ENCODE measurements at regions not wholly inside any gene's neighbourhood (a gene's known extent, or its start where the extent isn't known, plus 50 kb on each side); places are given as distances from the start of the nearest gene placed in this dataset.

DNA sequence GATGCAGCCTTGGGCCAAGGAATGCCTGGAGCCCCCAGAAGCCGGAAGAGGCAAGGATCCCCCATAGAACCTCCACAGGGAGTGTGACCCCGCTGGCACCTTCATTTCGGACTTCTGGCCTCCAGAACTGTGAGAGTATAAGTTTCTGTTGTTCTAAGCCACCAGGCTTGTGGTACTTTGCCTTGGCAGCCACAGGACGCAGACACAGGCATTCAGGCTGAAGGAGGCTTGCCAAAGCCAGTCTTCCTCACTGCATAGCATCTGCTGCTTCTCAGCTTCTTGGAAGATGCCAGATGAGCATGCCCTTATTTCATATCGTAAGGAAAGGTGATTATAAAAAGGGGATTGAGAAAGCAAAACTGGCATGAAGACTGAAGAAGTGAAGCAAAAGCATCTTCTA, 61.1 kb upstream of the TAS2R1 start:
- TF ChIP-seq ARNTL (CRISPR knock-in tag; IDR thresholded peaks at IDR 0.05; ENCODE audit: borderline replicate concordance, low read depth) (no peak), TOX (CRISPR knock-in tag; IDR thresholded peaks at IDR 0.05; ENCODE audit: borderline replicate concordance) (no peak), ESRRG (CRISPR knock-in tag; IDR thresholded peaks at IDR 0.05) (no peak), ZFP3 (CRISPR knock-in tag; IDR thresholded peaks at IDR 0.05) (no peak), SNAI2 (CRISPR knock-in tag; IDR thresholded peaks at IDR 0.05) (no peak), ZC3H10 (CRISPR knock-in tag; IDR thresholded peaks at IDR 0.05) (no peak), PPARA (CRISPR knock-in tag; IDR thresholded peaks at IDR 0.05; ENCODE audit: borderline replicate concordance) (no peak), RARB (CRISPR knock-in tag; IDR thresholded peaks at IDR 0.05) (no peak), BACH2 (CRISPR knock-in tag; IDR thresholded peaks at IDR 0.05; ENCODE audit: borderline replicate concordance) (no peak), ZNF8 (CRISPR knock-in tag; IDR thresholded peaks at IDR 0.05) (no peak), OSR1 (CRISPR knock-in tag; IDR thresholded peaks at IDR 0.05) (no peak), CSDC2 (CRISPR knock-in tag; IDR thresholded peaks at IDR 0.05) (no peak), ZNF565 (CRISPR knock-in tag; conservative IDR thresholded peaks at IDR 0.05; ENCODE audit: low read depth) (no peak), ISL1 (CRISPR knock-in tag; IDR thresholded peaks at IDR 0.05) (no peak), TCF4 (CRISPR knock-in tag; IDR thresholded peaks at IDR 0.05; ENCODE audit: borderline replicate concordance) (no peak), ZFP30 (CRISPR knock-in tag; IDR thresholded peaks at IDR 0.05) (no peak)
- TF ChIP-seq, protein P1, sequence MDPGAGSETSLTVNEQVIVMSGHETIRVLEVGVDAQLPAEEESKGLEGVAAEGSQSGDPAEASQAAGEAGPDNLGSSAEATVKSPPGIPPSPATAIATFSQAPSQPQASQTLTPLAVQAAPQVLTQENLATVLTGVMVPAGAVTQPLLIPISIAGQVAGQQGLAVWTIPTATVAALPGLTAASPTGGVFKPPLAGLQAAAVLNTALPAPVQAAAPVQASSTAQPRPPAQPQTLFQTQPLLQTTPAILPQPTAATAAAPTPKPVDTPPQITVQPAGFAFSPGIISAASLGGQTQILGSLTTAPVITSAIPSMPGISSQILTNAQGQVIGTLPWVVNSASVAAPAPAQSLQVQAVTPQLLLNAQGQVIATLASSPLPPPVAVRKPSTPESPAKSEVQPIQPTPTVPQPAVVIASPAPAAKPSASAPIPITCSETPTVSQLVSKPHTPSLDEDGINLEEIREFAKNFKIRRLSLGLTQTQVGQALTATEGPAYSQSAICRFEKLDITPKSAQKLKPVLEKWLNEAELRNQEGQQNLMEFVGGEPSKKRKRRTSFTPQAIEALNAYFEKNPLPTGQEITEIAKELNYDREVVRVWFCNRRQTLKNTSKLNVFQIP (CRISPR knock-in tag; IDR thresholded peaks at IDR 0.05; ENCODE audit: borderline replicate concordance, low read depth) = no peak
- TF ChIP-seq, protein P2, sequence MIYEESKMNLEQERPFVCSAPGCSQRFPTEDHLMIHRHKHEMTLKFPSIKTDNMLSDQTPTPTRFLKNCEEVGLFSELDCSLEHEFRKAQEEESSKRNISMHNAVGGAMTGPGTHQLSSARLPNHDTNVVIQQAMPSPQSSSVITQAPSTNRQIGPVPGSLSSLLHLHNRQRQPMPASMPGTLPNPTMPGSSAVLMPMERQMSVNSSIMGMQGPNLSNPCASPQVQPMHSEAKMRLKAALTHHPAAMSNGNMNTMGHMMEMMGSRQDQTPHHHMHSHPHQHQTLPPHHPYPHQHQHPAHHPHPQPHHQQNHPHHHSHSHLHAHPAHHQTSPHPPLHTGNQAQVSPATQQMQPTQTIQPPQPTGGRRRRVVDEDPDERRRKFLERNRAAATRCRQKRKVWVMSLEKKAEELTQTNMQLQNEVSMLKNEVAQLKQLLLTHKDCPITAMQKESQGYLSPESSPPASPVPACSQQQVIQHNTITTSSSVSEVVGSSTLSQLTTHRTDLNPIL (CRISPR knock-in tag; IDR thresholded peaks at IDR 0.05; ENCODE audit: low read depth) = no peak

DNA sequence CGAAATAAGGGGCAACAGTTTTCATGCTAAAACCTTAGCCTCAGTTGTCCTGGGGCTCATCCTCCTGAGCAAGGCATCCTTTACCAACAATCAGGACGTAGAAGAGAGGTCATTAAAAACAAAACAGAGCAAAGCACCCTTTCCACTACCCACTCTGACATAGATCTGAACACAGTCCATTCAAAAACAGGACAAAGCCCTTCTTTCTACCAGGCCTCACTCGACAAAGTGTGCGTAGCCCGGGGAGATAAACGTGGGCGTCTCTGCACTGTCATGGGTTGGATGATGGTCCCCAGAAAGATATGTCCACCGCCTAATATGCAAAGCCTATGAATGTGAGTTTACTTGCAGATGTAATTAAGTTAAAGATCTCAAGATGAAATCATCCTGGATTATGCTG, 60.6 kb upstream of the TAS2R1 start:
- TF ChIP-seq OSR1 (CRISPR knock-in tag; IDR thresholded peaks at IDR 0.05) (no peak), ZFP3 (CRISPR knock-in tag; IDR thresholded peaks at IDR 0.05) (no peak), TOX (CRISPR knock-in tag; IDR thresholded peaks at IDR 0.05; ENCODE audit: borderline replicate concordance) (no peak), SNAI2 (CRISPR knock-in tag; IDR thresholded peaks at IDR 0.05) (no peak), ZNF8 (CRISPR knock-in tag; IDR thresholded peaks at IDR 0.05) (no peak), ESRRG (CRISPR knock-in tag; IDR thresholded peaks at IDR 0.05) (no peak), ZFP30 (CRISPR knock-in tag; IDR thresholded peaks at IDR 0.05) (no peak), ZNF565 (CRISPR knock-in tag; conservative IDR thresholded peaks at IDR 0.05; ENCODE audit: low read depth) (no peak), PPARA (CRISPR knock-in tag; IDR thresholded peaks at IDR 0.05; ENCODE audit: borderline replicate concordance) (no peak), GLIS3 (CRISPR knock-in tag; IDR thresholded peaks at IDR 0.05) (no peak), ZNF70 (CRISPR knock-in tag; IDR thresholded peaks at IDR 0.05) (no peak)
- TF ChIP-seq, protein P3, sequence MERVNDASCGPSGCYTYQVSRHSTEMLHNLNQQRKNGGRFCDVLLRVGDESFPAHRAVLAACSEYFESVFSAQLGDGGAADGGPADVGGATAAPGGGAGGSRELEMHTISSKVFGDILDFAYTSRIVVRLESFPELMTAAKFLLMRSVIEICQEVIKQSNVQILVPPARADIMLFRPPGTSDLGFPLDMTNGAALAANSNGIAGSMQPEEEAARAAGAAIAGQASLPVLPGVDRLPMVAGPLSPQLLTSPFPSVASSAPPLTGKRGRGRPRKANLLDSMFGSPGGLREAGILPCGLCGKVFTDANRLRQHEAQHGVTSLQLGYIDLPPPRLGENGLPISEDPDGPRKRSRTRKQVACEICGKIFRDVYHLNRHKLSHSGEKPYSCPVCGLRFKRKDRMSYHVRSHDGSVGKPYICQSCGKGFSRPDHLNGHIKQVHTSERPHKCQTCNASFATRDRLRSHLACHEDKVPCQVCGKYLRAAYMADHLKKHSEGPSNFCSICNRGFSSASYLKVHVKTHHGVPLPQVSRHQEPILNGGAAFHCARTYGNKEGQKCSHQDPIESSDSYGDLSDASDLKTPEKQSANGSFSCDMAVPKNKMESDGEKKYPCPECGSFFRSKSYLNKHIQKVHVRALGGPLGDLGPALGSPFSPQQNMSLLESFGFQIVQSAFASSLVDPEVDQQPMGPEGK (CRISPR knock-in tag; IDR thresholded peaks at IDR 0.05; ENCODE audit: borderline replicate concordance) = no peak
- TF ChIP-seq, protein P1 (CRISPR knock-in tag; IDR thresholded peaks at IDR 0.05; ENCODE audit: borderline replicate concordance, low read depth) = no peak
- ATAC-seq = no peak

More for the DNA sequence above, 61.1 kb upstream of the TAS2R1 start:
- no peak for ATAC-seq

DNA sequence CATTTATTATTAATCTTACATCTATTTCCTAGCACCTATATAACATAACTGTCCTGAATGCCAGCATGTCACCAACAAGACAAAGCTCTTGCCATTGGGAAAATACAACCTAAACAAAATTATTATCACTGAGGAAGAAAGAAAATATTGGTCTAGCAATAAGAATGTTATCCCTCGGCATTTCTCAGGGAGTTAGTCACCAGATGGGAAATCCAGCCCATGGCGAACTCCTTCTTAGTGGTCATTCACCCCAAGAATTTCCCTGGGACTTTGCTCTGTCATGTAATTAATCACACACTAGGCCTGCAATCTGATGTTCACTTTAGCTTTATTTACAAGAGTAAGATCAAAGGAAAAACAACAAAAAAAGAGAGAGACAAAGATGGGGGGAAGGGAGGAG, 56.1 kb upstream of the TAS2R1 start:
- ATAC-seq = no peak

DNA sequence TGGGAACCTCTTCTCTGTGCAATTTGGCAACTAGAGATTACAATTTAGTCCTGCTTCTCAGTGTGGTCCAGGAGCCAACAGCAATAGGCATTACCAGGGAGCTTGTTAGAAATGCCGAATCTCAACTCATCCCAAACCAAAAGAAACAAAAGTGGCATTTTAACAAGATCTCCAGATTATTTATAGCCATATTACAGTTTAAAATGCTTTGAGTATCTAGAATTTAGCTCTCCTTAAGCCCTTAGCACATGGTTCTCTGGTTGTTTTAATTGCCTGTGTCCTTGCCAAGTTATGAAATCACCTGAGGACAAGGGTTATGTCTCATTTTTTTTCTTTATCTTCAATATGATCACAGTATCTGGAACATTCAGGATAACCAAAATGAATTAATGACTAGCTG, 51.6 kb upstream of the TAS2R1 start:
- no peak for ATAC-seq
- TF ChIP-seq CSDC2 (CRISPR knock-in tag; IDR thresholded peaks at IDR 0.05) = no peak
- no peak for TF ChIP-seq ESRRG (CRISPR knock-in tag; IDR thresholded peaks at IDR 0.05)
- no peak for TF ChIP-seq ZNF70 (CRISPR knock-in tag; IDR thresholded peaks at IDR 0.05)
- no peak for TF ChIP-seq ZFP30 (CRISPR knock-in tag; IDR thresholded peaks at IDR 0.05)
- no peak for TF ChIP-seq BACH2 (CRISPR knock-in tag; IDR thresholded peaks at IDR 0.05; ENCODE audit: borderline replicate concordance)
- TF ChIP-seq TCF4 (CRISPR knock-in tag; IDR thresholded peaks at IDR 0.05; ENCODE audit: borderline replicate concordance) = 0 out of 2 replicates have a peak, but pooled peaks have one; percentile 12
- no peak for TF ChIP-seq PPARA (CRISPR knock-in tag; IDR thresholded peaks at IDR 0.05; ENCODE audit: borderline replicate concordance)
- TF ChIP-seq OSR1 (CRISPR knock-in tag; IDR thresholded peaks at IDR 0.05) = no peak
- TF ChIP-seq, protein P2 (CRISPR knock-in tag; IDR thresholded peaks at IDR 0.05; ENCODE audit: low read depth) = no peak

More for the DNA sequence above, 56.1 kb upstream of the TAS2R1 start:
- no peak for TF ChIP-seq ISL1 (CRISPR knock-in tag; IDR thresholded peaks at IDR 0.05)
- no peak for TF ChIP-seq GLIS3 (CRISPR knock-in tag; IDR thresholded peaks at IDR 0.05)
- TF ChIP-seq BACH2 (CRISPR knock-in tag; IDR thresholded peaks at IDR 0.05; ENCODE audit: borderline replicate concordance) = no peak
- no peak for TF ChIP-seq ESRRG (CRISPR knock-in tag; IDR thresholded peaks at IDR 0.05)
- no peak for TF ChIP-seq CSDC2 (CRISPR knock-in tag; IDR thresholded peaks at IDR 0.05)
- TF ChIP-seq ZNF70 (CRISPR knock-in tag; IDR thresholded peaks at IDR 0.05) = no peak
- TF ChIP-seq ARNTL (CRISPR knock-in tag; IDR thresholded peaks at IDR 0.05; ENCODE audit: borderline replicate concordance, low read depth) = no peak

Measured in SK-N-SH treated with all-trans-retinoic acid at 6 μM for 48 hours (cell line).